ENCODE measurements at regions not wholly inside any gene's neighbourhood (a gene's known extent, or its start where the extent isn't known, plus 50 kb on each side); places are given as distances from the start of the nearest gene placed in this dataset.
A peak's percentile ranks its signal among the peaks of the same experiment; 100 is the strongest.

DNA sequence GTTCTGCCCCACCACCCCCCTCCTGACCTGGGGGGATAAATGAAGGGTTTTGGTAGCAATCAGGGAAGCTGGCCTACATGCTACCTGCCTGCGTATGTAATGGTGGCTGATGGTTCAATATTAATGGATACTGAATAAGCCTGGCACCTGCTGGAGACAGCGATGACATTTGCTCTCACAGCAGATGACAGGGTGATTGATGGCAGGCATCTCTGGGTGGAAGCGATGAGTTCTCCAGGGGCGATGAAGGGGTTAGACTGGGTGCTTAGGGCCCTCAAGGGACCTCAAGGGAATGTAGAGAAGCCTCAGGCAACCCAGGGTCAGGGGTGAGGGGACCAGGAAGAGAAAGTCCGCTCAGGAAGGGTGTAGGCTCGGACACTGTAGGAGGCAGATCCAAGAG lies 107.7 kb upstream of the MLN start:
- ChIA-PET CTCF (no interaction called here), POLR2A (no interaction called here)
- no peaks in the 10 kb centered on the region for H3K9me3 ChIP-seq (ENCODE audit: low read length)
- H3K27me3 ChIP-seq (ENCODE audit: insufficient read depth, low read length, poor library complexity, severe bottlenecking) = no peaks in the 10 kb centered on the region
- H3K27ac ChIP-seq (ENCODE audit: low read depth, low read length) = no peak overlapping the region
- Mint-ChIP-seq H3K27ac (peak overlapping the region in 3 of 8 donors; percentile 5 to 58 (median 46)), H3K4me3 (no peak overlapping the region), H3K4me1 (peaks cover 62 to 85% (median 84%) of the 10 kb centered on the region in 3 donors), H3K36me3 (no peaks in the 10 kb centered on the region), H3K27me3 (peaks cover 0 to 1% of the 10 kb centered on the region in 2 donors), H3K9me3 (peaks cover 0 to 3% (median 0%) of the 10 kb centered on the region in 5 donors)
- DNase-seq = no peak
- no peak overlapping the region for H3K4me3 ChIP-seq (ENCODE audit: low read length)
- H3K4me1 ChIP-seq (ENCODE audit: insufficient read depth, low read length) = peaks cover 69% of the 10 kb centered on the region
- H3K36me3 ChIP-seq (ENCODE audit: insufficient read depth, low read length) = no peaks in the 10 kb centered on the region

GRCh38 chr6:33910594-33910993 lies 106.8 kb upstream of the MLN start:
- no peaks in the 10 kb centered on the region for H3K36me3 ChIP-seq (ENCODE audit: insufficient read depth, low read length)
- H3K27ac Mint-ChIP-seq = peak overlapping the region in 2 of 8 donors; percentile 33 to 50
- CTCF ChIA-PET = no interaction called here

GRCh38 chr6:33909737-33910136 lies 105.9 kb upstream of the MLN start:
- Histone ChIP-seq H3K4me3 (ENCODE audit: low read length) (no peak overlapping the region), H3K4me1 (ENCODE audit: insufficient read depth, low read length) (peaks cover 75% of the 10 kb centered on the region), H3K9me3 (ENCODE audit: low read length) (no peaks in the 10 kb centered on the region), H3K27me3 (ENCODE audit: insufficient read depth, low read length, poor library complexity, severe bottlenecking) (no peaks in the 10 kb centered on the region), H3K27ac (ENCODE audit: low read depth, low read length) (no peak overlapping the region), H3K36me3 (ENCODE audit: insufficient read depth, low read length) (no peaks in the 10 kb centered on the region)
- ChIA-PET POLR2A (no interaction called here), CTCF (no interaction called here)
- no peak overlapping the region for H3K4me3 Mint-ChIP-seq
- DNase-seq = no peak
- peak overlapping the region in 3 of 8 donors; percentile 25 to 76 (median 35) for H3K27ac Mint-ChIP-seq
- no peaks in the 10 kb centered on the region for H3K9me3 Mint-ChIP-seq
- peaks cover 68 to 89% (median 85%) of the 10 kb centered on the region in 3 donors for H3K4me1 Mint-ChIP-seq
- no peaks in the 10 kb centered on the region for H3K36me3 Mint-ChIP-seq
- peaks cover 0 to 1% of the 10 kb centered on the region in 2 donors for H3K27me3 Mint-ChIP-seq

More at GRCh38 chr6:33910594-33910993, 106.8 kb upstream of the MLN start:
- Mint-ChIP-seq H3K27me3 (peaks cover 0 to 1% of the 10 kb centered on the region in 2 donors), H3K36me3 (no peaks in the 10 kb centered on the region), H3K4me1 (peaks cover 68 to 89% (median 85%) of the 10 kb centered on the region in 3 donors), H3K9me3 (no peaks in the 10 kb centered on the region), H3K4me3 (peak overlapping the region in 1 of 7 donors; percentile 80)
- no peak for DNase-seq
- Histone ChIP-seq H3K4me3 (ENCODE audit: low read length) (no peak overlapping the region), H3K27ac (ENCODE audit: low read depth, low read length) (no peak overlapping the region), H3K9me3 (ENCODE audit: low read length) (no peaks in the 10 kb centered on the region), H3K27me3 (ENCODE audit: insufficient read depth, low read length, poor library complexity, severe bottlenecking) (no peaks in the 10 kb centered on the region), H3K4me1 (ENCODE audit: insufficient read depth, low read length) (peaks cover 75% of the 10 kb centered on the region)
- POLR2A ChIA-PET = interaction anchor here (0.6 kb wide), 1 partner anchor 54 kb away, joined by 4 read pairs; no protein-coding TSS in a partner anchor

DNA sequence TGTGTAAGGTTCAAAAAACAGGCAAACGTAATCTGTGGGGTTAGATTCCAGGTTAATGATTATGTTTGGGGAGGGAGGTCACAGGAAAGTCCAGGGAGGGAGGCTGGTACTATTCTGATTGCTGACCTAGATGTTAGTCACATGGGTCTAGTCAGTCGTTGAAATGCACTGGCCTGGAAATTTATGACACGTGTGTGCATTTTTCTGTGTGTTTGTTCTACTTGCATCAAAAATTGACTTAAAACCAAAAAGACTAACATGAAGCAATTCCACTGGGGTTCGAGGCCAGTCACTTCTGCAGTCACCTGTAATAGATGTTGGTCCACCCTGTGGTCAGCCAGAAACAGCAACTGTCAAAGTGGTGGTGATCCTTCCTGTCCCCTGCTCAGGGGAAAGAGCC lies 104.2 kb upstream of the MLN start:
- H3K9me3 ChIP-seq (ENCODE audit: low read length) = no peaks in the 10 kb centered on the region
- H3K4me1 ChIP-seq (ENCODE audit: insufficient read depth, low read length) = peaks cover 75% of the 10 kb centered on the region
- Mint-ChIP-seq H3K27me3 (no peaks in the 10 kb centered on the region), H3K36me3 (no peaks in the 10 kb centered on the region), H3K4me3 (no peak overlapping the region), H3K27ac (peak overlapping the region in 2 of 8 donors; percentile 31 to 35), H3K9me3 (no peaks in the 10 kb centered on the region), H3K4me1 (peaks cover 70 to 89% (median 85%) of the 10 kb centered on the region in 3 donors)
- DNase-seq = no peak
- H3K27me3 ChIP-seq (ENCODE audit: insufficient read depth, low read length, poor library complexity, severe bottlenecking) = no peaks in the 10 kb centered on the region
- POLR2A ChIA-PET = no interaction called here
- no peak overlapping the region for H3K4me3 ChIP-seq (ENCODE audit: low read length)
- H3K36me3 ChIP-seq (ENCODE audit: insufficient read depth, low read length) = no peaks in the 10 kb centered on the region
- no peak overlapping the region for H3K27ac ChIP-seq (ENCODE audit: low read depth, low read length)
- CTCF ChIA-PET = no interaction called here

- POLR2A ChIA-PET = no interaction called here
- H3K4me1 ChIP-seq (ENCODE audit: insufficient read depth, low read length) = peaks cover 76% of the 10 kb centered on the region
- CTCF ChIA-PET = no interaction called here
These were observed 103.4 kb upstream of the MLN start for GRCh38 chr6:33907227-33907626.

DNA sequence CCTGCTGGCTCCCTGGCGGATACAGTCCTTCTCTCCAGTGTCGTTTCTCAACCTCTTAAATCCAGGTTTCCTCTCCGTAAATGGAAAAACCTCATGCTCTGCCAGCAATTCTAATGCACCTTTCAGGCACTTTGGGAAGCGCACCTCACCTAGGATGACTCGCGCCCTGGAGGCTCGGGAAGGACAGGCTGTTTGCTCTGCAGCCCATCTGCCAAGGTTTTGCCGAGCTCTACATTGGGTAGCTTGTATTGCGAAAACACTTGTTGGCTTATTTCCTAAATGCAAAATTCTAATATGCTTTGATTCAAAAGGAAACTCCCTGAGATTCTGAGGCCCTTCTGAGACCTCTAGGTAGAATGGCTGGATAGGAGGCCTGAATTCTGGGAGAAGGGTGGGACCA lies 102.6 kb upstream of the MLN start:
- ChIA-PET CTCF (no interaction called here), POLR2A (no interaction called here)
- Histone ChIP-seq H3K4me1 (ENCODE audit: insufficient read depth, low read length) (peaks cover 73% of the 10 kb centered on the region), H3K27ac (ENCODE audit: low read depth, low read length) (no peak overlapping the region), H3K27me3 (ENCODE audit: insufficient read depth, low read length, poor library complexity, severe bottlenecking) (no peaks in the 10 kb centered on the region), H3K9me3 (ENCODE audit: low read length) (no peaks in the 10 kb centered on the region), H3K4me3 (ENCODE audit: low read length) (no peak overlapping the region), H3K36me3 (ENCODE audit: insufficient read depth, low read length) (no peaks in the 10 kb centered on the region)
- peak overlapping the region in 2 of 7 donors; percentile 52 to 66 for H3K4me3 Mint-ChIP-seq
- no peaks in the 10 kb centered on the region for H3K36me3 Mint-ChIP-seq
- H3K9me3 Mint-ChIP-seq = no peaks in the 10 kb centered on the region
- peak overlapping the region; percentile 36 to 95 (median 90) for H3K27ac Mint-ChIP-seq
- DNase-seq = no peak
- H3K27me3 Mint-ChIP-seq = no peaks in the 10 kb centered on the region
- peaks cover 71 to 87% (median 81%) of the 10 kb centered on the region in 3 donors for H3K4me1 Mint-ChIP-seq

More at GRCh38 chr6:33907227-33907626, 103.4 kb upstream of the MLN start:
- H3K27me3 ChIP-seq (ENCODE audit: insufficient read depth, low read length, poor library complexity, severe bottlenecking) = no peaks in the 10 kb centered on the region
- no peak for DNase-seq
- Mint-ChIP-seq H3K4me3 (peak overlapping the region in 4 of 7 donors; percentile 8 to 52 (median 34)), H3K9me3 (no peaks in the 10 kb centered on the region), H3K36me3 (no peaks in the 10 kb centered on the region), H3K4me1 (peaks cover 74 to 89% (median 85%) of the 10 kb centered on the region in 3 donors), H3K27me3 (no peaks in the 10 kb centered on the region), H3K27ac (peak overlapping the region in 6 of 8 donors; percentile 59 to 95 (median 90))
- no peaks in the 10 kb centered on the region for H3K36me3 ChIP-seq (ENCODE audit: insufficient read depth, low read length)
- H3K9me3 ChIP-seq (ENCODE audit: low read length) = no peaks in the 10 kb centered on the region
- H3K27ac ChIP-seq (ENCODE audit: low read depth, low read length) = no peak overlapping the region
- H3K4me3 ChIP-seq (ENCODE audit: low read length) = no peak overlapping the region

- H3K27me3 ChIP-seq (ENCODE audit: insufficient read depth, low read length, poor library complexity, severe bottlenecking) = no peaks in the 10 kb centered on the region
- peak; percentile 49 to 82 (median 82) for DNase-seq
- no peaks in the 10 kb centered on the region for H3K9me3 ChIP-seq (ENCODE audit: low read length)
- Mint-ChIP-seq H3K4me3 (peak overlapping the region; percentile 20 to 76 (median 70)), H3K27ac (peak overlapping the region; percentile 61 to 95 (median 92)), H3K9me3 (no peaks in the 10 kb centered on the region), H3K4me1 (peaks cover 67 to 82% (median 73%) of the 10 kb centered on the region in 3 donors), H3K36me3 (no peaks in the 10 kb centered on the region), H3K27me3 (peaks cover 0 to 2% of the 10 kb centered on the region in 2 donors)
- CTCF ChIA-PET = interaction anchor here (0.9 to 1.5 kb wide), 3 partner anchors 10 to 123 kb away, joined by 3 to 10 read pairs (median 4); no protein-coding TSS in a partner anchor
- H3K27ac ChIP-seq (ENCODE audit: low read depth, low read length) = peak overlapping the region; percentile 62
- H3K4me3 ChIP-seq (ENCODE audit: low read length) = peak overlapping the region; percentile 49
- H3K36me3 ChIP-seq (ENCODE audit: insufficient read depth, low read length) = no peaks in the 10 kb centered on the region
- peaks cover 73% of the 10 kb centered on the region for H3K4me1 ChIP-seq (ENCODE audit: insufficient read depth, low read length)
- POLR2A ChIA-PET = interaction anchor here (0.7 to 2.3 kb wide), 8 partner anchors 9 to 936 kb away, joined by 3 to 19 read pairs (median 3); partner anchors contain the start of gene UQCC2
These were observed 101.3 kb upstream of the MLN start for GRCh38 chr6:33905071-33905609.

DNA sequence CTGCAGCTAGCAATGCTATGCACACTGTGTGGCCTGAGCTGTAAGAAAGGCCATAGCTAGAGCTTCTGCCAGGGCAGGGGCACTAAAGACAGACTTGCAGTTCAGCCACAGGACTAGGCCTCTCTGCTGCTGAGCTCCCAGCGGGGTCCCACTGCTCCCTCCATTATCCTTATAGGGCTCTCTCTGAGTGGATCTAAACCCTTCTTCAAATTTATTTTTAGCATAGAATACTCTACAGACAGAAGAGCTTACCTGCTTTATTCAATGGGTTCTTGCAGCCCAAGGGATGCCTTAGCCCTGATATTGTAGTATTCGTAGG lies 100.9 kb upstream of the MLN start:
- Histone ChIP-seq H3K4me3 (ENCODE audit: low read length) (peak overlapping the region; percentile 37), H3K27me3 (ENCODE audit: insufficient read depth, low read length, poor library complexity, severe bottlenecking) (no peaks in the 10 kb centered on the region), H3K4me1 (ENCODE audit: insufficient read depth, low read length) (peaks cover 72% of the 10 kb centered on the region), H3K36me3 (ENCODE audit: insufficient read depth, low read length) (no peaks in the 10 kb centered on the region), H3K27ac (ENCODE audit: low read depth, low read length) (peak overlapping the region; percentile 62), H3K9me3 (ENCODE audit: low read length) (no peaks in the 10 kb centered on the region)
- CTCF ChIA-PET = interaction anchor here (0.9 to 1.5 kb wide), 3 partner anchors 10 to 123 kb away, joined by 3 to 10 read pairs (median 4); no protein-coding TSS in a partner anchor
- peak overlapping the region; percentile 20 to 76 (median 70) for H3K4me3 Mint-ChIP-seq
- no peaks in the 10 kb centered on the region for H3K9me3 Mint-ChIP-seq
- peak overlapping the region; percentile 61 to 95 (median 92) for H3K27ac Mint-ChIP-seq
- H3K36me3 Mint-ChIP-seq = no peaks in the 10 kb centered on the region
- POLR2A ChIA-PET = interaction anchor here (0.7 to 2.3 kb wide), 9 partner anchors 9 to 936 kb away, joined by 3 to 19 read pairs (median 3); partner anchors contain the start of genes LEMD2 and UQCC2
- H3K4me1 Mint-ChIP-seq = peaks cover 64 to 78% (median 69%) of the 10 kb centered on the region in 3 donors
- no peak for DNase-seq
- H3K27me3 Mint-ChIP-seq = peaks cover 0 to 2% of the 10 kb centered on the region in 2 donors

All from CD8-positive, alpha-beta memory T cell (primary cell).